HG02870 (cell line): ENCODE measurements at regions not wholly inside any gene's neighbourhood (a gene's known extent, or its start where the extent isn't known, plus 50 kb on each side); places are given as distances from the start of the nearest gene placed in this dataset.
"Not testable (repeated sequence)": the region's sequence is repeated elsewhere in the genome, so short reads cannot be mapped to it uniquely, and the experiment has no call there.

Source experiments
- ATAC-seq: cut with Tn5 transposase; IDR thresholded peaks from one replicate; pipeline ENCODE4 v1.9.1; 2021; ENCODE audit warnings: mild to moderate bottlenecking, moderate library complexity; ENCODE audit not compliant: unreplicated experiment

- no peak for ATAC-seq
Measured at GRCh38 chr6:81051952-81052351, 700.5 kb downstream of the TENT5A start.

- no peak for ATAC-seq
Measured at GRCh38 chr6:81049425-81050042, 702.9 kb downstream of the TENT5A start.

- no peak for ATAC-seq
Measured at GRCh38 chr6:81031416-81031815, 721.1 kb downstream of the TENT5A start.

- ATAC-seq = no peak
Measured at GRCh38 chr6:81026041-81026553, 726.4 kb downstream of the TENT5A start.

GRCh38 chr6:81023709-81024108 lies 728.8 kb downstream of the TENT5A start:
- ATAC-seq = no peak

- no peak for ATAC-seq
Measured at GRCh38 chr6:81023007-81023582, 729.4 kb downstream of the TENT5A start.

- ATAC-seq = not testable (repeated sequence)
Measured at GRCh38 chr6:81017586-81017985, 734.9 kb downstream of the TENT5A start.

- no peak for ATAC-seq
Measured at GRCh38 chr6:81003894-81004293, 748.6 kb downstream of the TENT5A start.

- no peak for ATAC-seq
Measured at GRCh38 chr6:81003156-81003555, 749.3 kb downstream of the TENT5A start.

- ATAC-seq = no peak
Measured at GRCh38 chr6:81002126-81002525, 750.4 kb downstream of the TENT5A start.

GRCh38 chr6:80991316-80991715 lies 761.2 kb downstream of the TENT5A start:
- no peak for ATAC-seq

GRCh38 chr6:80988892-80989291 lies 763.6 kb downstream of the TENT5A start:
- no peak for ATAC-seq

- no peak for ATAC-seq
Measured at GRCh38 chr6:80988286-80988685, 764.2 kb downstream of the TENT5A start.

- ATAC-seq = not testable (repeated sequence)
Measured at GRCh38 chr6:80981226-80981625, 771.3 kb downstream of the TENT5A start.

GRCh38 chr6:80976336-80976735 lies 776.1 kb downstream of the TENT5A start:
- no peak for ATAC-seq

- no peak for ATAC-seq
Measured at GRCh38 chr6:80974579-80974978, 777.9 kb downstream of the TENT5A start.

GRCh38 chr6:80969439-80969838 lies 783.0 kb downstream of the TENT5A start:
- ATAC-seq = no peak

GRCh38 chr6:80967609-80968008 lies 784.9 kb downstream of the TENT5A start:
- ATAC-seq = no peak

GRCh38 chr6:80962382-80962781 lies 790.1 kb downstream of the TENT5A start:
- no peak for ATAC-seq

GRCh38 chr6:80961166-80961565 lies 791.3 kb downstream of the TENT5A start:
- no peak for ATAC-seq

- no peak for ATAC-seq
Measured at GRCh38 chr6:80959034-80959433, 793.4 kb downstream of the TENT5A start.

GRCh38 chr6:80956898-80957297 lies 795.6 kb downstream of the TENT5A start:
- no peak for ATAC-seq

- not testable (repeated sequence) for ATAC-seq
Measured at GRCh38 chr6:80952479-80952878, 800.0 kb downstream of the TENT5A start.
